ENCODE measurements at regions not wholly inside any gene's neighbourhood (a gene's known extent, or its start where the extent isn't known, plus 50 kb on each side); places are given as distances from the start of the nearest gene placed in this dataset.

DNA sequence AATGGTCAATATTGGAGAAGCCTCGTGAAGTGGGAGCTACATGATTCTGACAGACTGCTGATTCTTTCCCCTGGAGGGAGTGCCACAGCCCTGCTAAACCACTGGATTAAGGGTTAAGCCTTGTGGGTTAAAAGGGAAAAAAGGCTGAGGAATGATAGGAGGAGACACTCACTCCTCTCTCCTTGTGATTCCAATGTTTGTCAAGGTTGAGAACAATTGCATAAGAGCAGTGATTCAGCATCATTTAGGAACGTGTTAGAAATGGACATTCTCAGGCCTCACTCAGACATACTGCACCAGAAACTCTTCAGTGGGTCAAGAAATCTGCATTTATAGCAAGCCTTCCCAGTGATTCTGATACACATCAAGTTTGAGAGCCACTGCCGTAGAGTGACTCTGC is 87.8 kb upstream of the GZMB start:
- no peak overlapping the region for H3K4me3 ChIP-seq (ENCODE audit: low read depth, low read length)
- no peaks in the 10 kb centered on the region for H3K27me3 ChIP-seq
- H3K4me1 ChIP-seq: no peaks in the 10 kb centered on the region
- H3K9me3 ChIP-seq: no peaks in the 10 kb centered on the region
- TF ChIP-seq, protein P1, sequence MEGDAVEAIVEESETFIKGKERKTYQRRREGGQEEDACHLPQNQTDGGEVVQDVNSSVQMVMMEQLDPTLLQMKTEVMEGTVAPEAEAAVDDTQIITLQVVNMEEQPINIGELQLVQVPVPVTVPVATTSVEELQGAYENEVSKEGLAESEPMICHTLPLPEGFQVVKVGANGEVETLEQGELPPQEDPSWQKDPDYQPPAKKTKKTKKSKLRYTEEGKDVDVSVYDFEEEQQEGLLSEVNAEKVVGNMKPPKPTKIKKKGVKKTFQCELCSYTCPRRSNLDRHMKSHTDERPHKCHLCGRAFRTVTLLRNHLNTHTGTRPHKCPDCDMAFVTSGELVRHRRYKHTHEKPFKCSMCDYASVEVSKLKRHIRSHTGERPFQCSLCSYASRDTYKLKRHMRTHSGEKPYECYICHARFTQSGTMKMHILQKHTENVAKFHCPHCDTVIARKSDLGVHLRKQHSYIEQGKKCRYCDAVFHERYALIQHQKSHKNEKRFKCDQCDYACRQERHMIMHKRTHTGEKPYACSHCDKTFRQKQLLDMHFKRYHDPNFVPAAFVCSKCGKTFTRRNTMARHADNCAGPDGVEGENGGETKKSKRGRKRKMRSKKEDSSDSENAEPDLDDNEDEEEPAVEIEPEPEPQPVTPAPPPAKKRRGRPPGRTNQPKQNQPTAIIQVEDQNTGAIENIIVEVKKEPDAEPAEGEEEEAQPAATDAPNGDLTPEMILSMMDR (IDR thresholded peaks at IDR 0.05; ENCODE audit: low read depth, low read length): no peak
- DNase-seq: no peak
- H3K36me3 ChIP-seq: no peaks in the 10 kb centered on the region

DNA sequence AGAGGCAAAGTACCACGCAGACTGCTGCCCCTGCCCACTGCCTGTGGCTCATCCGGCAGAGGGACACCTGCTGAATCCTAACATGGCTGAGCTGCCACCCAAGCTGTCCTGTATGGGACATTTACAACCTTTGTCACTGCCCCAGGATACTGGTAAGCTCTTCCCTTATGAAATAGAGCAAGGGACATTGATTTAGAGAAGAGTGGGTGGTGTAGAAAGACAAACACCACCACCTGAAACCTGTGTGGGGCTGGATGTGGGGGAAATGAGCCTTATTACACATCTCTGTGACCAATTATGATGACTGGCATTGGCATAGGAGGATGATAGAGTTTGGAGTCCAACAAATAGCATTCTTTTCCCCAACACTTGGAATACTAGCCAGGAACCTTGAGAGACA is 81.2 kb upstream of the GZMB start:
- H3K4me3 ChIP-seq (ENCODE audit: low read depth, low read length): no peak overlapping the region
- no peaks in the 10 kb centered on the region for H3K9me3 ChIP-seq
- no peaks in the 10 kb centered on the region for H3K27me3 ChIP-seq
- DNase-seq: no peak
- H3K4me1 ChIP-seq: no peaks in the 10 kb centered on the region
- no peaks in the 10 kb centered on the region for H3K36me3 ChIP-seq
- TF ChIP-seq, protein P1 (IDR thresholded peaks at IDR 0.05; ENCODE audit: low read depth, low read length): no peak

DNA sequence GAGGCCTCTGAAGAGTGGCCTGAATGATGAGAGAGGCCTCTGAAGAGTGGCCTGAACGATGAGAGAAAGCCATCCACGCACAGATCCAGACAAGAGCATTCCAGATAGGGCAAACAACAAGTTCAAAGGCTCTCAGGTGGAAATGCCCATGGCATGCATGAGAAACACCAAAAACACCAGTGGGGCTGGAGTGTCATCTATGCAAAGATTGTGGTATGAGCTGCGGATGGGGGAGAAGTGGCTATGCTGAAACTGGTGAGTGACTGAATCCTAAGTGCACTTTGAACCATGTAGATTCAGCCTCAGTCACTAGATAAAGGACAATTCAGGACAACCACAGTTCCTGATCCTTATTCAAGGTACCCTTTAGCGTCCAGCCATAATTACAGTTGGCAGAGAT is 79.4 kb upstream of the GZMB start:
- no peaks in the 10 kb centered on the region for H3K9me3 ChIP-seq
- 0 out of 2 replicates have a peak, but pooled peaks cover 3% of the 10 kb centered on the region for H3K27me3 ChIP-seq
- DNase-seq: no peak
- TF ChIP-seq, protein P1 (IDR thresholded peaks at IDR 0.05; ENCODE audit: low read depth, low read length): no peak
- no peaks in the 10 kb centered on the region for H3K4me1 ChIP-seq
- no peaks in the 10 kb centered on the region for H3K36me3 ChIP-seq
- no peak overlapping the region for H3K4me3 ChIP-seq (ENCODE audit: low read depth, low read length)

DNA sequence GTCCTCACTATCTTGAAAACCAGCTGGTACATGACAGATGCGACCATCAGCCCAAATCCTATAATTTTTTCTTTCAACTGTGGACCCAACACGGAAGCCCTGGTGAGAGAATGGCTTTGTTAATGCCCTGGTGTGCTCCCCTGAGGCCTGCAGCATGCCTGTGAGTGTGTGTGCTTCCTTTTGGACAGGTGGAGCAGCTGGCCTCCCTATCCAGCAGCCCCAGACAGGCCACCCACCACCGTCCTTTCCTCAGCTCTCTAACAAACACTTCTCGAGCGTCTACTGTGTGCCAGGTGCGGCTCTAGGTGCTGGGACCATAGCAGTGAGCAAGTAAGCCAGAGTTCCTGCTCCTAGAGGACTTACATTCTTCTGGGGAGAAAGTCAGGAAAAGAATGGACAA is 78.9 kb upstream of the GZMB start:
- TF ChIP-seq, protein P1 (IDR thresholded peaks at IDR 0.05; ENCODE audit: low read depth, low read length): no peak
- H3K36me3 ChIP-seq: no peaks in the 10 kb centered on the region
- no peaks in the 10 kb centered on the region for H3K9me3 ChIP-seq
- no peak overlapping the region for H3K4me3 ChIP-seq (ENCODE audit: low read depth, low read length)
- DNase-seq: no peak
- H3K4me1 ChIP-seq: no peaks in the 10 kb centered on the region
- 0 out of 2 replicates have a peak, but pooled peaks cover 3% of the 10 kb centered on the region for H3K27me3 ChIP-seq

DNA sequence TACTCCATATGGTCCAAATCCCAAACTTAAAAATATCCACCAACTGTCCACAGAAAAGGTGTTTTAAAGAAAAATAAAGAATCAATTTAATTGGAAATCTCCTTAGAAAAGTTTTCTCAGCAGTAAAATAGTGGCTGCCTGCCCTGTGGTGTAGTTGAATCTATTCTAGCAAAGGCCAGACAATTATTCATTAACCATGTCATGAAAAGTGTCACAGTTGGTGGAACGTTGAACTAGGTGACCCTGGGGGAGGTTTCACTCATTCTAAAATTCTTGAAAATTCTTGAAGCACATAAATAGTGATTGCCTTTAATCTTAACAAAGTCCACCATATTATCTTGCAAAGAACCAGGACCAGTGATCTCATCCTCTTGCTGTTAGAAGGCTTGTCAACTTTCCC is 78.4 kb upstream of the GZMB start:
- Histone ChIP-seq H3K27me3 (0 out of 2 replicates have a peak, but pooled peaks cover 3% of the 10 kb centered on the region), H3K36me3 (no peaks in the 10 kb centered on the region), H3K4me1 (no peaks in the 10 kb centered on the region), H3K4me3 (ENCODE audit: low read depth, low read length) (no peak overlapping the region), H3K9me3 (no peaks in the 10 kb centered on the region)
- TF ChIP-seq, protein P1 (IDR thresholded peaks at IDR 0.05; ENCODE audit: low read depth, low read length): no peak
- no peak for DNase-seq

DNA sequence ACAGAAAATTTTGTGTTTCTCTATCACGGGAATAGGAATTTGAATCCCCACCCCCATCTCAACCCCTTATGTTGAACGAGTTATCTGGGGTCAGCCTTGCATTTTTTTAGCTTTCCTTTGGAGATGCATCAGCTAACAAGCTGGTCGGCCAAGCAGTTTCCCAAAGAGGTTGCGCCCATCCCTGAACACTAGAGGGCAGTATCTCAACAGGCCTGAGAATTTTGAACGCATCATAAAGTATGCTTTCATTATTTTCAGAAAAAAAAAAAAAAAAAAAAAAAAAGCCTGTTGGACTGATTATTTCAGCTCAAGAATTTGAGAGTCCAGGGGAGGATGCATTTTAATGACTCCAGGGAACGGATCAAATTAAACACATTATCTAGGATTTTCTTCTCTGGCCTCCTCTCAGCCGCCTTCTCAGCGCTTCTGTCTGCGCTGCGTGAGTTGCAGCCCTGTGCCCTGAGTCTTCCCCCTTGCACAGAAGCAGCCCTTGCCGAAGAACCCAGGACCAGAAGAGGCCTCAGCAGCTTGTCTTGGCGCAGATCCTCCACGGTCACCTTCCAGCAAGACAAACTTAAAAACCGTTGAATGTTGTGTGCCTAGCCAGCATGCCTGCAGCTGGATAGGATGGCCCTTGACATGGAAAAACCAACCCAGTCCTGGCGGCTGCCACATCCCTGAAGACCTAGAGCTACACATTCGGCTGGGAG is 76.6 kb upstream of the GZMB start:
- H3K9me3 ChIP-seq: no peaks in the 10 kb centered on the region
- DNase-seq: peak; percentile 37
- peaks cover 3% of the 10 kb centered on the region; the same call in 1 of the 2 replicates for H3K27me3 ChIP-seq
- H3K36me3 ChIP-seq: no peaks in the 10 kb centered on the region
- TF ChIP-seq, protein P1 (IDR thresholded peaks at IDR 0.05; ENCODE audit: low read depth, low read length): peak; percentile 91
- H3K4me1 ChIP-seq: no peaks in the 10 kb centered on the region
- peak overlapping the region; percentile 49 for H3K4me3 ChIP-seq (ENCODE audit: low read depth, low read length)

All from BE2C (cell line).